ENCODE measurements at regions not wholly inside any gene's neighbourhood (a gene's known extent, or its start where the extent isn't known, plus 50 kb on each side); places are given as distances from the start of the nearest gene placed in this dataset.

GRCh38 chr1:55646181-55646580 is 431.0 kb upstream of the USP24 start:
- Histone ChIP-seq H3K27ac (ENCODE audit: low read length, poor library complexity, severe bottlenecking) (no peak overlapping the region), H2AFZ (ENCODE audit: low read depth, low read length) (no peak overlapping the region)
- WGBS = 85% methylated on average over 1 of the region's 1 CpG

GRCh38 chr1:55645270-55645669 is 430.1 kb upstream of the USP24 start:
- no peaks in the 10 kb centered on the region for H3K9me3 ChIP-seq (ENCODE audit: control insufficient read depth, low read length)
- no peak overlapping the region for H4K91ac ChIP-seq (ENCODE audit: low read length)
- no peak overlapping the region for H3K9ac ChIP-seq (ENCODE audit: low read length)
- no peaks in the 10 kb centered on the region for H3K36me3 ChIP-seq (ENCODE audit: control insufficient read depth in 1 of 2, insufficient read depth in 2 of 2, low read depth in 1 of 2, low read length in 2 of 2)
- no peaks in the 10 kb centered on the region for H3K27me3 ChIP-seq (ENCODE audit: control insufficient read depth in 1 of 2, insufficient read depth in 1 of 2, low read length in 2 of 2)
- H3K4ac ChIP-seq (ENCODE audit: low read depth in 1 of 2, low read length in 2 of 2) = no peak overlapping the region
- H3K4me1 ChIP-seq (ENCODE audit: control insufficient read depth, insufficient read depth, low read depth, low read length) = peaks cover 1% of the 10 kb centered on the region
- H3K4me2 ChIP-seq (ENCODE audit: low read length, poor library complexity, severe bottlenecking) = no peak overlapping the region
- no peak overlapping the region for H2AFZ ChIP-seq (ENCODE audit: low read depth, low read length)
- H3K4me3 ChIP-seq (ENCODE audit: insufficient read depth in 1 of 2, low read depth in 1 of 2, low read length in 2 of 2) = no peak overlapping the region
- no peak overlapping the region for H3K18ac ChIP-seq (ENCODE audit: low read depth in 1 of 2, low read length in 2 of 2)
- H4K8ac ChIP-seq (ENCODE audit: low read length) = no peak overlapping the region
- H3K27ac ChIP-seq (ENCODE audit: low read length, poor library complexity, severe bottlenecking) = no peak overlapping the region
- no peak overlapping the region for H2BK12ac ChIP-seq (ENCODE audit: low read length in 2 of 2)
- 100% methylated on average over 1 of the region's 5 CpGs for WGBS
- H2BK5ac ChIP-seq (ENCODE audit: low read depth, low read length, poor library complexity, severe bottlenecking) = no peak overlapping the region
- no peak overlapping the region for H3K23ac ChIP-seq (ENCODE audit: low read length in 2 of 2)
- DNase-seq = no peak
- H2BK120ac ChIP-seq (ENCODE audit: low read depth, low read length) = no peak overlapping the region
- no peak overlapping the region for H2BK15ac ChIP-seq (ENCODE audit: low read depth, poor library complexity, severe bottlenecking)
- no peak overlapping the region for H2AK5ac ChIP-seq (ENCODE audit: low read length, severe bottlenecking)
- no peaks in the 10 kb centered on the region for H3K79me1 ChIP-seq (replicated peaks; ENCODE audit: low read length, poor library complexity, severe bottlenecking)
- no peak overlapping the region for H3K14ac ChIP-seq (ENCODE audit: low read length in 2 of 2)

More at GRCh38 chr1:55646181-55646580, 431.0 kb upstream of the USP24 start:
- Histone ChIP-seq H2BK5ac (ENCODE audit: low read depth, low read length, poor library complexity, severe bottlenecking) (no peak overlapping the region), H3K23ac (ENCODE audit: low read length in 2 of 2) (no peak overlapping the region), H2AK5ac (ENCODE audit: low read length, severe bottlenecking) (no peak overlapping the region), H3K4ac (ENCODE audit: low read depth in 1 of 2, low read length in 2 of 2) (no peak overlapping the region), H3K36me3 (ENCODE audit: control insufficient read depth in 1 of 2, insufficient read depth in 2 of 2, low read depth in 1 of 2, low read length in 2 of 2) (no peaks in the 10 kb centered on the region), H2BK15ac (ENCODE audit: low read depth, poor library complexity, severe bottlenecking) (no peak overlapping the region), H2BK120ac (ENCODE audit: low read depth, low read length) (no peak overlapping the region), H3K79me1 (replicated peaks; ENCODE audit: low read length, poor library complexity, severe bottlenecking) (no peaks in the 10 kb centered on the region), H3K4me2 (ENCODE audit: low read length, poor library complexity, severe bottlenecking) (no peak overlapping the region), H3K4me3 (ENCODE audit: insufficient read depth in 1 of 2, low read depth in 1 of 2, low read length in 2 of 2) (no peak overlapping the region), H4K8ac (ENCODE audit: low read length) (no peak overlapping the region), H3K4me1 (ENCODE audit: control insufficient read depth, insufficient read depth, low read depth, low read length) (peaks cover under 1% of the 10 kb centered on the region), H3K14ac (ENCODE audit: low read length in 2 of 2) (no peak overlapping the region), H3K9me3 (ENCODE audit: control insufficient read depth, low read length) (no peaks in the 10 kb centered on the region), H2BK12ac (ENCODE audit: low read length in 2 of 2) (no peak overlapping the region), H3K18ac (ENCODE audit: low read depth in 1 of 2, low read length in 2 of 2) (no peak overlapping the region), H3K27me3 (ENCODE audit: control insufficient read depth in 1 of 2, insufficient read depth in 1 of 2, low read length in 2 of 2) (no peaks in the 10 kb centered on the region), H4K91ac (ENCODE audit: low read length) (no peak overlapping the region), H3K9ac (ENCODE audit: low read length) (no peak overlapping the region)
- DNase-seq = no peak

GRCh38 chr1:55641947-55642346 is 426.8 kb upstream of the USP24 start:
- Histone ChIP-seq H4K8ac (ENCODE audit: low read length) (no peak overlapping the region), H2BK12ac (ENCODE audit: low read length in 2 of 2) (no peak overlapping the region), H2AFZ (ENCODE audit: low read depth, low read length) (no peak overlapping the region), H3K4me1 (ENCODE audit: control insufficient read depth, insufficient read depth, low read depth, low read length) (peaks cover 1% of the 10 kb centered on the region), H2BK5ac (ENCODE audit: low read depth, low read length, poor library complexity, severe bottlenecking) (no peak overlapping the region), H3K4me3 (ENCODE audit: insufficient read depth in 1 of 2, low read depth in 1 of 2, low read length in 2 of 2) (no peak overlapping the region), H3K14ac (ENCODE audit: low read length in 2 of 2) (no peak overlapping the region), H3K27ac (ENCODE audit: low read length, poor library complexity, severe bottlenecking) (no peak overlapping the region), H3K27me3 (ENCODE audit: control insufficient read depth in 1 of 2, insufficient read depth in 1 of 2, low read length in 2 of 2) (no peaks in the 10 kb centered on the region), H3K9me3 (ENCODE audit: control insufficient read depth, low read length) (peaks cover 6% of the 10 kb centered on the region), H3K4me2 (ENCODE audit: low read length, poor library complexity, severe bottlenecking) (no peak overlapping the region), H3K4ac (ENCODE audit: low read depth in 1 of 2, low read length in 2 of 2) (no peak overlapping the region), H2BK15ac (ENCODE audit: low read depth, poor library complexity, severe bottlenecking) (no peak overlapping the region), H3K9ac (ENCODE audit: low read length) (no peak overlapping the region), H3K79me1 (replicated peaks; ENCODE audit: low read length, poor library complexity, severe bottlenecking) (no peaks in the 10 kb centered on the region), H3K36me3 (ENCODE audit: control insufficient read depth in 1 of 2, insufficient read depth in 2 of 2, low read depth in 1 of 2, low read length in 2 of 2) (no peaks in the 10 kb centered on the region), H4K91ac (ENCODE audit: low read length) (no peak overlapping the region), H3K18ac (ENCODE audit: low read depth in 1 of 2, low read length in 2 of 2) (no peak overlapping the region), H2AK5ac (ENCODE audit: low read length, severe bottlenecking) (no peak overlapping the region), H3K23ac (ENCODE audit: low read length in 2 of 2) (no peak overlapping the region), H2BK120ac (ENCODE audit: low read depth, low read length) (no peak overlapping the region)
- no CpG with 5 or more reads among the region's 1 CpG for WGBS
- DNase-seq = no peak

- Histone ChIP-seq H2BK12ac (ENCODE audit: low read length in 2 of 2) (no peak overlapping the region), H3K9ac (ENCODE audit: low read length) (peak overlapping the region; percentile 81), H2BK5ac (ENCODE audit: low read depth, low read length, poor library complexity, severe bottlenecking) (no peak overlapping the region), H3K14ac (ENCODE audit: low read length in 2 of 2) (no peak overlapping the region), H3K27ac (ENCODE audit: low read length, poor library complexity, severe bottlenecking) (no peak overlapping the region), H3K27me3 (ENCODE audit: control insufficient read depth in 1 of 2, insufficient read depth in 1 of 2, low read length in 2 of 2) (no peaks in the 10 kb centered on the region), H3K18ac (ENCODE audit: low read depth in 1 of 2, low read length in 2 of 2) (peak overlapping the region in 1 of 2 experiments; percentile 29), H3K4me2 (ENCODE audit: low read length, poor library complexity, severe bottlenecking) (no peak overlapping the region), H3K9me3 (ENCODE audit: control insufficient read depth, low read length) (peaks cover 8% of the 10 kb centered on the region), H3K4me1 (ENCODE audit: control insufficient read depth, insufficient read depth, low read depth, low read length) (peaks cover 1% of the 10 kb centered on the region), H3K36me3 (ENCODE audit: control insufficient read depth in 1 of 2, insufficient read depth in 2 of 2, low read depth in 1 of 2, low read length in 2 of 2) (no peaks in the 10 kb centered on the region), H3K79me1 (replicated peaks; ENCODE audit: low read length, poor library complexity, severe bottlenecking) (no peaks in the 10 kb centered on the region), H2AFZ (ENCODE audit: low read depth, low read length) (no peak overlapping the region), H2BK120ac (ENCODE audit: low read depth, low read length) (no peak overlapping the region), H3K23ac (ENCODE audit: low read length in 2 of 2) (no peak overlapping the region), H4K8ac (ENCODE audit: low read length) (no peak overlapping the region), H3K4ac (ENCODE audit: low read depth in 1 of 2, low read length in 2 of 2) (no peak overlapping the region), H3K4me3 (ENCODE audit: insufficient read depth in 1 of 2, low read depth in 1 of 2, low read length in 2 of 2) (peak overlapping the region in 1 of 2 experiments; percentile 56), H4K91ac (ENCODE audit: low read length) (no peak overlapping the region), H2BK15ac (ENCODE audit: low read depth, poor library complexity, severe bottlenecking) (no peak overlapping the region), H2AK5ac (ENCODE audit: low read length, severe bottlenecking) (no peak overlapping the region)
- peak; percentile 15 for DNase-seq
- 80% methylated on average over 7 of the region's 7 CpGs for WGBS
These were observed 425.7 kb upstream of the USP24 start for GRCh38 chr1:55640708-55641473.
